HepG2 (cell line): ENCODE measurements at regions not wholly inside any gene's neighbourhood (a gene's known extent, or its start where the extent isn't known, plus 50 kb on each side); places are given as distances from the start of the nearest gene placed in this dataset.

ENCODE experiments used
- ADNP ChIP-seq: sonication (generic); formaldehyde crosslinking; IDR thresholded peaks from 2 replicates; pipeline ENCODE4 v1.4.0; 2020; ENCODE audit warnings: missing genetic modification reagents
- BCL6 ChIP-seq: IDR thresholded peaks from 2 replicates; pipeline ENCODE4 v1.6.1; 2016; ENCODE audit warnings: missing genetic modification reagents, missing compliant biosample characterization
- CEBPB ChIP-seq: IDR thresholded peaks from 2 replicates; pipeline ENCODE4 v1.6.1; 2011; ENCODE audit warnings: low read depth, low read length, improper control_type of control experiment, borderline replicate concordance
- NR1H2 ChIP-seq: sonication (generic); formaldehyde crosslinking; IDR thresholded peaks from 2 replicates; pipeline ENCODE4 v1.8.1; 2022; ENCODE audit warnings: low read depth, missing genetic modification reagents, borderline replicate concordance
- STAG1 ChIP-seq: sonication (generic); formaldehyde crosslinking; IDR thresholded peaks from 2 replicates; pipeline ENCODE4 v1.4.0; 2020; ENCODE audit warnings: missing genetic modification reagents
- SYNCRIP ChIP-seq: fragments of 200-400 bp; formaldehyde crosslinking; IDR thresholded peaks from 2 replicates; pipeline ENCODE4 v1.6.1; 2018; ENCODE audit warnings: mild to moderate bottlenecking, low read depth, low read length; ENCODE audit not compliant: insufficient read depth
- TOPORS ChIP-seq: sonication (generic); formaldehyde crosslinking; IDR thresholded peaks from 2 replicates; pipeline ENCODE4 v1.8.0; 2023; ENCODE audit warnings: mild to moderate bottlenecking, missing genetic modification reagents
- TRIM22 ChIP-seq: fragments of 450-650 bp; IDR thresholded peaks from 2 replicates; pipeline ENCODE4 v1.6.1; 2017
- XRCC5 ChIP-seq: fragments of 200-400 bp; formaldehyde crosslinking; optimal IDR thresholded peaks from 2 replicates; pipeline ENCODE3; 2017; ENCODE audit warnings: mild to moderate bottlenecking, low read length
- ZBTB33 ChIP-seq: sonication (generic); formaldehyde crosslinking; IDR thresholded peaks from 2 replicates; pipeline ENCODE4 v1.4.0; 2020; ENCODE audit warnings: missing genetic modification reagents
- ZBTB49 ChIP-seq: sonication (generic); formaldehyde crosslinking; IDR thresholded peaks from 2 replicates; pipeline ENCODE4 v1.4.0; 2020; ENCODE audit warnings: missing genetic modification reagents, borderline replicate concordance
- ZNF142 ChIP-seq: sonication (generic); formaldehyde crosslinking; IDR thresholded peaks from 2 replicates; pipeline ENCODE4 v1.4.0; 2020; ENCODE audit warnings: missing genetic modification reagents
- ZNF235 ChIP-seq: sonication (generic); formaldehyde crosslinking; IDR thresholded peaks from 2 replicates; pipeline ENCODE4 v1.8.1; 2023; ENCODE audit warnings: mild to moderate bottlenecking, missing genetic modification reagents, borderline replicate concordance
- ZNF274 ChIP-seq: sonication (generic); formaldehyde crosslinking; IDR thresholded peaks from 2 replicates; pipeline ENCODE4 v1.5.1; 2020; ENCODE audit warnings: mild to moderate bottlenecking, missing genetic modification reagents
- ZNF784 ChIP-seq: sonication (generic); formaldehyde crosslinking; IDR thresholded peaks from 2 replicates; pipeline ENCODE4 v1.5.1; 2020; ENCODE audit warnings: missing genetic modification reagents, mild to moderate bottlenecking, borderline replicate concordance
- ZNF83 ChIP-seq: sonication (generic); formaldehyde crosslinking; IDR thresholded peaks from 2 replicates; pipeline ENCODE4 v1.4.0; 2020; ENCODE audit warnings: missing genetic modification reagents, mild to moderate bottlenecking, borderline replicate concordance

- TF ChIP-seq ZBTB49 (CRISPR knock-in tag) (no peak), ZBTB33 (CRISPR knock-in tag) (peak; percentile 99), NR1H2 (CRISPR knock-in tag) (no peak), ZNF274 (CRISPR knock-in tag) (no peak), ZNF83 (CRISPR knock-in tag) (no peak), TRIM22 (no peak), ZNF142 (CRISPR knock-in tag) (no peak), STAG1 (CRISPR knock-in tag) (peak; percentile 67), CEBPB (peak; percentile 92), XRCC5 (peak; percentile 74), ADNP (CRISPR knock-in tag) (peak; percentile 86), ZNF235 (no peak), BCL6 (CRISPR knock-in tag) (no peak), TOPORS (CRISPR knock-in tag) (no peak), ZNF784 (CRISPR knock-in tag) (0 out of 2 replicates have a peak, but pooled peaks have one; percentile 52), SYNCRIP (no peak)
Measured at GRCh38 chr11:71080239-71081097, 171.9 kb downstream of the SHANK2 start (continued).
